H9 (cell line): ENCODE measurements at regions not wholly inside any gene's neighbourhood (a gene's known extent, or its start where the extent isn't known, plus 50 kb on each side); places are given as distances from the start of the nearest gene placed in this dataset.
"Not testable (repeated sequence)": the region's sequence is repeated elsewhere in the genome, so short reads cannot be mapped to it uniquely, and the experiment has no call there.

Experiments
- DNase-seq: peaks from one replicate; pipeline ENCODE4 v3.0.0-alpha.2; 2017
- H2AFZ ChIP-seq: one replicate; pipeline ENCODE4 v1.6.1; 2013; ENCODE audit warnings: mild to moderate bottlenecking, low read length, control low read depth, moderate library complexity
- H2AK5ac ChIP-seq: 2 replicates; pipeline ENCODE4 v1.6.1; 2013; ENCODE audit warnings: low read length, control low read depth, mixed read lengths; ENCODE audit not compliant: insufficient read length
- H2BK120ac ChIP-seq: one replicate; pipeline ENCODE4 v1.6.1; 2013; ENCODE audit warnings: low read depth, mild to moderate bottlenecking, low read length, control low read depth, inconsistent platforms; ENCODE audit not compliant: poor library complexity, severe bottlenecking
- H2BK12ac ChIP-seq: 2 replicates; pipeline ENCODE4 v1.6.1; 2013; ENCODE audit warnings: low read length, control low read depth, mixed read lengths, low read depth; ENCODE audit not compliant: insufficient read length
- H2BK15ac ChIP-seq: 2 replicates; pipeline ENCODE4 v1.6.1; 2013; ENCODE audit warnings: low read depth, low read length, control low read depth
- H2BK20ac ChIP-seq: one replicate; pipeline ENCODE4 v1.6.1; 2013; ENCODE audit warnings: low read depth, mild to moderate bottlenecking, low read length, control low read depth, inconsistent platforms; ENCODE audit not compliant: poor library complexity, severe bottlenecking
- H2BK5ac ChIP-seq: 2 replicates; pipeline ENCODE4 v1.6.1; 2013; ENCODE audit warnings: low read length, control low read depth, mixed read lengths; ENCODE audit not compliant: insufficient read length
- H3K14ac ChIP-seq: 2 replicates; pipeline ENCODE4 v1.6.1; 2013; ENCODE audit warnings: low read length, control low read depth; ENCODE audit not compliant: insufficient read depth
- H3K18ac ChIP-seq: 2 replicates; pipeline ENCODE4 v1.6.1; 2013; ENCODE audit warnings: low read depth, mild to moderate bottlenecking, mixed read lengths, low read length, control low read depth; ENCODE audit not compliant: insufficient read length
- H3K23ac ChIP-seq: 2 replicates; pipeline ENCODE4 v1.6.1; 2013; ENCODE audit warnings: low read length, control low read depth, mixed read lengths, low read depth; ENCODE audit not compliant: insufficient read length
- H3K23me2 ChIP-seq: 2 replicates; pipeline ENCODE4 v1.6.1; 2013; ENCODE audit warnings: low read depth, mild to moderate bottlenecking, mixed read lengths, low read length, control low read depth; ENCODE audit not compliant: insufficient read length, poor library complexity, severe bottlenecking
- H3K27ac ChIP-seq: 2 replicates; pipeline ENCODE4 v1.5.1; 2013; ENCODE audit warnings: low read length, control low read depth, mixed read lengths, low read depth; ENCODE audit not compliant: insufficient read length
- H3K27me3 ChIP-seq: 2 replicates; pipeline ENCODE4 v1.6.1; 2013; ENCODE audit warnings: low read length, control low read depth, inconsistent platforms; ENCODE audit not compliant: insufficient read depth
- H3K4ac ChIP-seq: 2 replicates; pipeline ENCODE4 v1.6.1; 2013; ENCODE audit warnings: low read depth, mild to moderate bottlenecking, control low read depth, inconsistent platforms, low read length, moderate library complexity
- H3K4me1 ChIP-seq: 2 replicates; pipeline ENCODE4 v1.6.1; 2013; ENCODE audit warnings: low read length, control low read depth, inconsistent platforms; ENCODE audit not compliant: insufficient read depth
- H3K4me2 ChIP-seq: 2 replicates; pipeline ENCODE4 v1.6.1; 2013; ENCODE audit warnings: low read length, control low read depth, mixed read lengths; ENCODE audit not compliant: insufficient read length, insufficient read depth
- H3K56ac ChIP-seq: 2 replicates; pipeline ENCODE4 v1.6.1; 2013; ENCODE audit warnings: low read depth, mild to moderate bottlenecking, mixed read lengths, low read length, control low read depth; ENCODE audit not compliant: insufficient read length
- H3K79me1 ChIP-seq: 2 replicates; pipeline ENCODE4 v1.6.1; 2013; ENCODE audit warnings: low read depth, mild to moderate bottlenecking, moderate library complexity, low read length, control low read depth, inconsistent platforms; ENCODE audit not compliant: insufficient read depth, poor library complexity, severe bottlenecking
- H3K79me2 ChIP-seq: 2 replicates; pipeline ENCODE4 v1.6.1; 2013; ENCODE audit warnings: low read length, control low read depth, inconsistent platforms; ENCODE audit not compliant: insufficient read depth
- H3K9ac ChIP-seq: 2 replicates; pipeline ENCODE4 v1.6.1; 2013; ENCODE audit warnings: low read length, control low read depth, mixed read lengths; ENCODE audit not compliant: insufficient read length; ENCODE audit errors: extremely low read depth
- H3K9me3 ChIP-seq: one replicate; pipeline ENCODE4 v1.6.1; 2013; ENCODE audit warnings: low read depth, low read length, inconsistent platforms; ENCODE audit not compliant: control insufficient read depth
- H3T11ph ChIP-seq: one replicate; pipeline ENCODE4 v1.6.1; 2013; ENCODE audit warnings: mild to moderate bottlenecking, low read length, control low read depth, inconsistent platforms
- H4K20me1 ChIP-seq: one replicate; pipeline ENCODE4 v1.6.1; 2013; ENCODE audit not compliant: control insufficient read depth, insufficient read length, insufficient read depth
- H4K5ac ChIP-seq: 2 replicates; pipeline ENCODE4 v1.6.1; 2013; ENCODE audit warnings: low read depth, mild to moderate bottlenecking, mixed read lengths, low read length, control low read depth; ENCODE audit not compliant: insufficient read length
- H4K8ac ChIP-seq: replicated peaks from 2 replicates; pipeline ENCODE4 v1.6.1; 2013; ENCODE audit warnings: low read length, control low read depth, mixed read lengths, low read depth; ENCODE audit not compliant: insufficient read length
- H4K91ac ChIP-seq: 2 replicates; pipeline ENCODE4 v1.6.1; 2013; ENCODE audit warnings: low read depth, mild to moderate bottlenecking, moderate library complexity, mixed read lengths, low read length, control low read depth; ENCODE audit not compliant: insufficient read length
- H3K27ac Mint-ChIP-seq, 3 experiments: 2 replicates in 2 of 3; 3 replicates in 1 of 3; pipeline ENCODE4 v1.8.0; 2020 to 2021; ENCODE audit warnings: mixed read lengths in 3 of 3, mild to moderate bottlenecking in 1 of 3, moderate library complexity in 1 of 3
- H3K27me3 Mint-ChIP-seq: 2 replicates; pipeline ENCODE4 v1.8.0; 2021; ENCODE audit warnings: low read depth, mild to moderate bottlenecking, moderate library complexity, mixed read lengths
- H3K36me3 Mint-ChIP-seq, 3 experiments: 2 replicates in 2 of 3; 3 replicates in 1 of 3; pipeline ENCODE4 v1.8.0; 2020 to 2021; ENCODE audit warnings: low read depth in 3 of 3, mixed read lengths in 3 of 3; ENCODE audit not compliant: insufficient read depth in 1 of 3
- H3K4me1 Mint-ChIP-seq, 2 experiments: 2 replicates each; pipeline ENCODE4 v1.8.0; 2020; ENCODE audit warnings: mixed read lengths in 2 of 2
- H3K4me3 Mint-ChIP-seq, 2 experiments: 2 replicates in 1 of 2; 3 replicates in 1 of 2; pipeline ENCODE4 v1.8.0; 2020 to 2021; ENCODE audit warnings: mild to moderate bottlenecking in 2 of 2, mixed read lengths in 2 of 2, moderate library complexity in 1 of 2
- H3K9me3 Mint-ChIP-seq, 2 experiments: 2 replicates in 1 of 2; 3 replicates in 1 of 2; pipeline ENCODE4 v1.8.0; 2020; ENCODE audit warnings: mild to moderate bottlenecking in 2 of 2, mixed read lengths in 2 of 2, moderate library complexity in 1 of 2
- WGBS: extraction: QIAGEN DNeasy Blood & Tissue Kit; methylation state at CpG from one replicate; pipeline ENCODE4 v1.1.7; 2013; ENCODE audit warnings: missing lambda C conversion rate, low lambda C conversion rate, mixed read lengths; ENCODE audit not compliant: insufficient read length; ENCODE audit errors: extremely low coverage; 5-methylcytosine and 5-hydroxymethylcytosine counted together
- TF ChIP-seq, protein P1 (sequence below): fragments of 200-600 bp; sonication (generic); conservative IDR thresholded peaks from 3 replicates; pipeline ENCODE4 v1.8.0; 2021; ENCODE audit warnings: antibody characterized with exemption, mild to moderate bottlenecking

- Histone ChIP-seq H3K4ac (no peak overlapping the region), H2BK15ac (no peak overlapping the region), H2AFZ (no peak overlapping the region), H2BK12ac (no peak overlapping the region), H3K23ac (no peak overlapping the region), H2BK20ac (no peak overlapping the region), H4K20me1 (no peaks in the 10 kb centered on the region), H3K23me2 (no peaks in the 10 kb centered on the region), H2BK120ac (no peak overlapping the region), H3K79me1 (no peaks in the 10 kb centered on the region), H3K18ac (no peak overlapping the region), H3K56ac (no peak overlapping the region), H4K91ac (no peak overlapping the region), H3K14ac (no peak overlapping the region), H3K79me2 (no peaks in the 10 kb centered on the region), H3K9ac (no peak overlapping the region), H4K5ac (no peak overlapping the region), H4K8ac (no peak overlapping the region), H3K4me2 (no peak overlapping the region), H2BK5ac (no peak overlapping the region), H3T11ph (no peak overlapping the region), H3K27ac (no peak overlapping the region), H3K27me3 (no peaks in the 10 kb centered on the region), H3K9me3 (no peaks in the 10 kb centered on the region), H3K4me1 (no peaks in the 10 kb centered on the region; the same call in 1 of the 2 replicates), H2AK5ac (no peak overlapping the region)
- H3K9me3 Mint-ChIP-seq: no peaks in the 10 kb centered on the region
- H3K27ac Mint-ChIP-seq: no peak overlapping the region
- H3K36me3 Mint-ChIP-seq: no peaks in the 10 kb centered on the region
- TF ChIP-seq, protein P1, sequence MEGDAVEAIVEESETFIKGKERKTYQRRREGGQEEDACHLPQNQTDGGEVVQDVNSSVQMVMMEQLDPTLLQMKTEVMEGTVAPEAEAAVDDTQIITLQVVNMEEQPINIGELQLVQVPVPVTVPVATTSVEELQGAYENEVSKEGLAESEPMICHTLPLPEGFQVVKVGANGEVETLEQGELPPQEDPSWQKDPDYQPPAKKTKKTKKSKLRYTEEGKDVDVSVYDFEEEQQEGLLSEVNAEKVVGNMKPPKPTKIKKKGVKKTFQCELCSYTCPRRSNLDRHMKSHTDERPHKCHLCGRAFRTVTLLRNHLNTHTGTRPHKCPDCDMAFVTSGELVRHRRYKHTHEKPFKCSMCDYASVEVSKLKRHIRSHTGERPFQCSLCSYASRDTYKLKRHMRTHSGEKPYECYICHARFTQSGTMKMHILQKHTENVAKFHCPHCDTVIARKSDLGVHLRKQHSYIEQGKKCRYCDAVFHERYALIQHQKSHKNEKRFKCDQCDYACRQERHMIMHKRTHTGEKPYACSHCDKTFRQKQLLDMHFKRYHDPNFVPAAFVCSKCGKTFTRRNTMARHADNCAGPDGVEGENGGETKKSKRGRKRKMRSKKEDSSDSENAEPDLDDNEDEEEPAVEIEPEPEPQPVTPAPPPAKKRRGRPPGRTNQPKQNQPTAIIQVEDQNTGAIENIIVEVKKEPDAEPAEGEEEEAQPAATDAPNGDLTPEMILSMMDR: no peak
- no peaks in the 10 kb centered on the region for H3K27me3 Mint-ChIP-seq
- DNase-seq: no peak
- WGBS: no CpG with 5 or more reads among the region's 1 CpG
- peaks cover 3 to 8% of the 10 kb centered on the region in 2 experiments; a peak in 3 of 4 replicates for H3K4me1 Mint-ChIP-seq
- no peak overlapping the region for H3K4me3 Mint-ChIP-seq
Observed at GRCh38 chr6:97508646-97509045, 225.6 kb upstream of the MMS22L start.

DNA sequence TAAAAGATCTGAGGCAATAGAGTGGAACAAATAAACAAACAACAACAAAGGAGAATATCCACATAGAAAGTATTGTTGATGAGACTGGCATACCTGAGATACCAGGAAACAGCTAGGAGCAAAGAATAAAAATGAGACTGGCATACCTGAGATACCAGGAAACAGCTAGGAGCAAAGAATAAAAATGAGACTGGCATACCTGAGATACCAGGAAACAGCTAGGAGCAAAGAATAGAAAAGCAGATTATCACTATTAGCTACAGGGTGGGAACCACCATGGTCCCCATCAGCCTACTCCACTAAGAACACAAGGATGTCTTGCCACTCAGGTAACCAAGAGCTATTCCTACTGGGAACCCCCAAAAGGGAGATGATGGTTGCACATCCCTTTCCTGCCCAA is 230.2 kb upstream of the MMS22L start:
- H3K9ac ChIP-seq, H3K4me1 ChIP-seq, H3K23me2 ChIP-seq, H3K27ac Mint-ChIP-seq, H2BK5ac ChIP-seq, H2AK5ac ChIP-seq, H3K4me3 Mint-ChIP-seq, H3K27me3 Mint-ChIP-seq, H3K9me3 ChIP-seq, H2BK20ac ChIP-seq, H3K4me2 ChIP-seq, H2BK15ac ChIP-seq, H3K56ac ChIP-seq, H4K5ac ChIP-seq, H3K79me1 ChIP-seq, H2BK12ac ChIP-seq, H3K27me3 ChIP-seq, H3K4ac ChIP-seq, H3K27ac ChIP-seq, H2BK120ac ChIP-seq, H4K91ac ChIP-seq, H3K9me3 Mint-ChIP-seq, H3K79me2 ChIP-seq, DNase-seq, H3K36me3 Mint-ChIP-seq, H3K14ac ChIP-seq, H3K23ac ChIP-seq, H3T11ph ChIP-seq, H4K20me1 ChIP-seq, H4K8ac ChIP-seq, H2AFZ ChIP-seq, H3K18ac ChIP-seq: not testable (repeated sequence)
- peaks cover 3 to 11% of the 10 kb centered on the region in 2 experiments; a peak in 3 of 4 replicates for H3K4me1 Mint-ChIP-seq
